Gastroesophageal sphincter (tissue), 3 donors: ENCODE measurements at regions not wholly inside any gene's neighbourhood (a gene's known extent, or its start where the extent isn't known, plus 50 kb on each side); places are given as distances from the start of the nearest gene placed in this dataset.

Source experiments
- POLR2A ChIP-seq, 2 donors: fragments of 450-650 bp; IDR thresholded peaks; one replicate each; pipeline ENCODE4 v1.6.1; 2017; ENCODE audit warnings: antibody characterized with exemption in 2 of 2, mild to moderate bottlenecking in 2 of 2, moderate library complexity in 1 of 2
- POLR2AphosphoS5 ChIP-seq: sonication (generic); formaldehyde crosslinking; IDR thresholded peaks from one replicate; pipeline ENCODE4 v1.6.1; 2017; ENCODE audit warnings: antibody characterized with exemption
- TF ChIP-seq, protein P1 (sequence below), 4 experiments: fragments of 200-600 bp in 2 of 4; fragments of 450-650 bp in 2 of 4; sonication (generic) in 1 of 4; IDR thresholded peaks; one replicate each; pipeline ENCODE4 v1.5.1; 2017 to 2019; ENCODE audit warnings: antibody characterized with exemption in 4 of 4, mild to moderate bottlenecking in 2 of 4, moderate library complexity in 2 of 4

DNA sequence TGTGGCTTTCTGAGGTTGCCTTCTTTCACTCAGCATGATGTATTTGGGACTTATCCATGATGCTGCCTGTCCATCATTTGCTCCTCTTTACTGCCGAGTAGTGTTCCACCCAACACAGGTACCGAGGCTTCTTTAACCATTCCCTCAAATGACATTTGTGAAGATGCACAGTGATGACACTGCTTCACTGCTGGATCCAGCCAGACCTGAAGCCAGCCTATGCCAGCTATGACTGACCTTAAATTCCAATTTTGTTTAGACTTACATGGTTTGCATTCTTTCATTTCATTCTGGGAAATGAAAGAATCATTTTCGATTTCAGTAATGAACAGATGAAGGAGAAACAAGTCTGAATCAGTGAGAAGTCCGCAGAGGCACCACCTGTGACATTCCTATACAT lies 271.0 kb downstream of the AACS start:
- TF ChIP-seq, protein P1, sequence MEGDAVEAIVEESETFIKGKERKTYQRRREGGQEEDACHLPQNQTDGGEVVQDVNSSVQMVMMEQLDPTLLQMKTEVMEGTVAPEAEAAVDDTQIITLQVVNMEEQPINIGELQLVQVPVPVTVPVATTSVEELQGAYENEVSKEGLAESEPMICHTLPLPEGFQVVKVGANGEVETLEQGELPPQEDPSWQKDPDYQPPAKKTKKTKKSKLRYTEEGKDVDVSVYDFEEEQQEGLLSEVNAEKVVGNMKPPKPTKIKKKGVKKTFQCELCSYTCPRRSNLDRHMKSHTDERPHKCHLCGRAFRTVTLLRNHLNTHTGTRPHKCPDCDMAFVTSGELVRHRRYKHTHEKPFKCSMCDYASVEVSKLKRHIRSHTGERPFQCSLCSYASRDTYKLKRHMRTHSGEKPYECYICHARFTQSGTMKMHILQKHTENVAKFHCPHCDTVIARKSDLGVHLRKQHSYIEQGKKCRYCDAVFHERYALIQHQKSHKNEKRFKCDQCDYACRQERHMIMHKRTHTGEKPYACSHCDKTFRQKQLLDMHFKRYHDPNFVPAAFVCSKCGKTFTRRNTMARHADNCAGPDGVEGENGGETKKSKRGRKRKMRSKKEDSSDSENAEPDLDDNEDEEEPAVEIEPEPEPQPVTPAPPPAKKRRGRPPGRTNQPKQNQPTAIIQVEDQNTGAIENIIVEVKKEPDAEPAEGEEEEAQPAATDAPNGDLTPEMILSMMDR (IDR thresholded peaks at IDR 0.05): no peak
- TF ChIP-seq POLR2A (IDR thresholded peaks at IDR 0.05): no peak
- TF ChIP-seq POLR2AphosphoS5: no peak
